ENCODE measurements at regions not wholly inside any gene's neighbourhood (a gene's known extent, or its start where the extent isn't known, plus 50 kb on each side); places are given as distances from the start of the nearest gene placed in this dataset.

DNA sequence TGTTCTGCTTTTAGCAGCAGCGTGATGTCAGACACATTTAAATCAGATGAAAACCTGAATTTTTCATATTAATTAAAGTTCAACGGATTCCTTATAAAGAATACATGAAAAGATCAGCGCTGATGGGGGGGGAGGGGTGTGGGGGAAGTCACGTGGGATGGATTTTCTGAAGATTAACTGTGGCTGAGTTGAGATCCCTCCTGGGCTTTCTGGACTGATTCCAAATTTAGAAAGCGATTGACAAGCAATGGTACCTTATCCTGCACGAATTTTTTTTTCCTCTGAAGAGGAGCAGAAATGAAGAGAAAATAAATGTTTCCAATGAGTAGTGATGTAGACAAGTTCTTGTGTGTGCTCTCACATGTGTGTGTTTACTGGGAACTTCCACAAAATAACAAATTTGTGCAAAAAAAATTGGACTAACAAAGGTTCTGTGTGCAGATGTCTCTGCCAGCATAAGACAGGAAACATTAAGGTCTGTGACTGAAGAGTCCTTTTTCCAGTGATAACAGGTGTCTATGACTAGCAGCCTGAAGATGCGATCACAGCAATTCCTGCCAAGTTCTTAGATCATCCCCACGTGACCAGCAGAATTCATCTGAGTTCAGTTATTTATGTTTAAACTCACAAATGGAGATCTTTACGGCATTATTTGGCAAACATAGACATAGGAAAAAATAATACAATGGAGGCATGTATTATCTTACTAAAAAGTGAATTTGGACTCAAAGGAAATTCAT, 585.2 kb upstream of the CELF2 start:
- DNase-seq = no peak
- no peaks in the 10 kb centered on the region for H3K9me2 ChIP-seq (ENCODE audit: insufficient read depth)
- H3K4me1 ChIP-seq (ENCODE audit: insufficient read depth) = no peaks in the 10 kb centered on the region
- H3K27me3 ChIP-seq (replicated peaks; ENCODE audit: insufficient read depth) = no peaks in the 10 kb centered on the region
- no peak overlapping the region for H3K9ac ChIP-seq
- no peaks in the 10 kb centered on the region for H3K36me3 ChIP-seq (ENCODE audit: low read depth)
- no peak overlapping the region for H3K27ac ChIP-seq
- no peak overlapping the region for H2AFZ ChIP-seq
- in situ Hi-C loops (cut with MboI) = no loop called here
- H3K4me3 ChIP-seq = no peak overlapping the region
- no peaks in the 10 kb centered on the region for H3K79me2 ChIP-seq (ENCODE audit: insufficient read depth)
- H3K4me2 ChIP-seq (ENCODE audit: unreplicated experiment) = no peak overlapping the region
- H3K9me3 ChIP-seq (ENCODE audit: low read depth) = no peaks in the 10 kb centered on the region
- H3F3A ChIP-seq (ENCODE audit: insufficient read depth) = no peaks in the 10 kb centered on the region
- TF ChIP-seq EZH2 (IDR thresholded peaks at IDR 0.05; ENCODE audit: insufficient read depth, poor library complexity, severe bottlenecking) = no peak
- no peak for TF ChIP-seq EZH2phosphoT487 (IDR thresholded peaks at IDR 0.05; ENCODE audit: insufficient read depth, low read depth)
- 23 to 25% methylated on average over 9 of the region's 9 CpGs for WGBS, 2 experiments (ENCODE audit: low coverage in 1 of 2, low lambda C conversion rate in 2 of 2, missing lambda C conversion rate in 2 of 2)
- no peaks in the 10 kb centered on the region for H4K20me1 ChIP-seq (ENCODE audit: insufficient read depth)

DNA sequence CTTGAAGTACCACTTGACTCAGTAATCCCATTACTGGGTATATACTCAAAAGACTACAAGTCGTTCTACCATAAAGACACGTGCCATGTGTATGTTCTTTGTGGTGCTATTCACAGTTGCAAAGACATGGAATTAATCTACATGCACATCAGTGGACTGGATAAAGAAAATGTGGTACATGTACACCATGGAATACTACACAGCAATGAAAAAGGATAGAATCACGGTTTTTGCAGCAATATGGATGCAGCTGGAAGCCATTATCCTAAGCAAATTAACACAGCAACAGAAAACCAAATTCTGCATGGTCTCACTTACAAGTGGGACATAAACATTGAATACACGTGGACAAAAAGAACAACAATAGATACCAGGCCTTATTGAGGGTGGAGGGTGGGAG, 583.4 kb upstream of the CELF2 start:
- Histone ChIP-seq H3K9ac (no peak overlapping the region), H3F3A (ENCODE audit: insufficient read depth) (no peaks in the 10 kb centered on the region), H3K9me3 (ENCODE audit: low read depth) (no peaks in the 10 kb centered on the region), H3K27ac (no peak overlapping the region), H3K9me2 (ENCODE audit: insufficient read depth) (no peaks in the 10 kb centered on the region), H3K4me2 (ENCODE audit: unreplicated experiment) (no peak overlapping the region), H3K4me1 (ENCODE audit: insufficient read depth) (no peaks in the 10 kb centered on the region), H3K27me3 (replicated peaks; ENCODE audit: insufficient read depth) (no peaks in the 10 kb centered on the region), H3K36me3 (ENCODE audit: low read depth) (no peaks in the 10 kb centered on the region), H2AFZ (no peak overlapping the region), H3K4me3 (no peak overlapping the region), H3K79me2 (ENCODE audit: insufficient read depth) (no peaks in the 10 kb centered on the region), H4K20me1 (ENCODE audit: insufficient read depth) (no peaks in the 10 kb centered on the region)
- 56 to 58% methylated on average over 4 of the region's 4 CpGs for WGBS, 2 experiments (ENCODE audit: low coverage in 1 of 2, low lambda C conversion rate in 2 of 2, missing lambda C conversion rate in 2 of 2)
- DNase-seq = no peak
- no peak for TF ChIP-seq EZH2phosphoT487 (IDR thresholded peaks at IDR 0.05; ENCODE audit: insufficient read depth, low read depth)
- TF ChIP-seq EZH2 (IDR thresholded peaks at IDR 0.05; ENCODE audit: insufficient read depth, poor library complexity, severe bottlenecking) = no peak
- in situ Hi-C loops (cut with MboI) = no loop called here

GRCh38 chr10:10437886-10438285, 579.8 kb upstream of the CELF2 start:
- H4K20me1 ChIP-seq (ENCODE audit: insufficient read depth) = no peaks in the 10 kb centered on the region
- no peaks in the 10 kb centered on the region for H3K79me2 ChIP-seq (ENCODE audit: insufficient read depth)
- no peaks in the 10 kb centered on the region for H3K36me3 ChIP-seq (ENCODE audit: low read depth)
- H3K9me3 ChIP-seq (ENCODE audit: low read depth) = no peaks in the 10 kb centered on the region
- H3K9me2 ChIP-seq (ENCODE audit: insufficient read depth) = no peaks in the 10 kb centered on the region
- H3K27me3 ChIP-seq (replicated peaks; ENCODE audit: insufficient read depth) = 0 out of 2 replicates have a peak, but pooled peaks cover 5% of the 10 kb centered on the region
- in situ Hi-C loops (cut with MboI) = no loop called here
- H3K27ac ChIP-seq = no peak overlapping the region
- WGBS, 2 experiments (ENCODE audit: low coverage in 1 of 2, low lambda C conversion rate in 2 of 2, missing lambda C conversion rate in 2 of 2) = 10 to 16% methylated on average over 4 of the region's 4 CpGs
- no peaks in the 10 kb centered on the region for H3F3A ChIP-seq (ENCODE audit: insufficient read depth)
- no peak for DNase-seq
- no peak overlapping the region for H2AFZ ChIP-seq
- H3K4me2 ChIP-seq (ENCODE audit: unreplicated experiment) = no peak overlapping the region
- no peak overlapping the region for H3K9ac ChIP-seq
- no peaks in the 10 kb centered on the region for H3K4me1 ChIP-seq (ENCODE audit: insufficient read depth)
- no peak overlapping the region for H3K4me3 ChIP-seq
- TF ChIP-seq EZH2 (IDR thresholded peaks at IDR 0.05; ENCODE audit: insufficient read depth, poor library complexity, severe bottlenecking) (no peak), EZH2phosphoT487 (IDR thresholded peaks at IDR 0.05; ENCODE audit: insufficient read depth, low read depth) (no peak)

GRCh38 chr10:10438335-10439100, 579.2 kb upstream of the CELF2 start:
- in situ Hi-C loops (cut with MboI) = no loop called here
- DNase-seq = no peak
- no peak for TF ChIP-seq EZH2 (IDR thresholded peaks at IDR 0.05; ENCODE audit: insufficient read depth, poor library complexity, severe bottlenecking)
- no peak for TF ChIP-seq EZH2phosphoT487 (IDR thresholded peaks at IDR 0.05; ENCODE audit: insufficient read depth, low read depth)

More at GRCh38 chr10:10438335-10439100, 579.2 kb upstream of the CELF2 start:
- Histone ChIP-seq H3K79me2 (ENCODE audit: insufficient read depth) (no peaks in the 10 kb centered on the region), H3K27me3 (replicated peaks; ENCODE audit: insufficient read depth) (0 out of 2 replicates have a peak, but pooled peaks cover 5% of the 10 kb centered on the region), H3K4me3 (no peak overlapping the region), H3K9ac (no peak overlapping the region), H3K4me1 (ENCODE audit: insufficient read depth) (no peaks in the 10 kb centered on the region), H3K9me3 (ENCODE audit: low read depth) (no peaks in the 10 kb centered on the region), H2AFZ (no peak overlapping the region), H3K9me2 (ENCODE audit: insufficient read depth) (no peaks in the 10 kb centered on the region), H3K27ac (no peak overlapping the region), H3F3A (ENCODE audit: insufficient read depth) (no peaks in the 10 kb centered on the region), H3K4me2 (ENCODE audit: unreplicated experiment) (no peak overlapping the region), H4K20me1 (ENCODE audit: insufficient read depth) (no peaks in the 10 kb centered on the region), H3K36me3 (ENCODE audit: low read depth) (no peaks in the 10 kb centered on the region)
- 0% methylated on average over 1 of the region's 1 CpG for WGBS, 2 experiments (ENCODE audit: low coverage in 1 of 2, low lambda C conversion rate in 2 of 2, missing lambda C conversion rate in 2 of 2)
